Hepatocyte (in vitro differentiated cells): ENCODE measurements at regions not wholly inside any gene's neighbourhood (a gene's known extent, or its start where the extent isn't known, plus 50 kb on each side); places are given as distances from the start of the nearest gene placed in this dataset.

Experiments used
- DNase-seq: peaks from one replicate; pipeline ENCODE4 v3.0.0-alpha.2; 2016; ENCODE audit warnings: low spot score
- H2AFZ ChIP-seq: fragments of 200-600 bp; sonication (generic); 2 replicates; pipeline ENCODE4 v1.6.0; 2016; ENCODE audit warnings: antibody characterized with exemption, mild to moderate bottlenecking
- H3K27ac ChIP-seq: fragments of 200-600 bp; sonication (generic); 2 replicates; pipeline ENCODE4 v1.5.1; 2016; ENCODE audit warnings: mild to moderate bottlenecking
- H3K27me3 ChIP-seq: fragments of 200-600 bp; sonication (generic); 2 replicates; pipeline ENCODE4 v1.6.1; 2016
- H3K36me3 ChIP-seq: fragments of 200-600 bp; sonication (generic); replicated peaks from 2 replicates; pipeline ENCODE4 v1.5.1; 2016; ENCODE audit warnings: low read depth; ENCODE audit not compliant: insufficient read depth
- H3K4me1 ChIP-seq: fragments of 200-600 bp; sonication (generic); 2 replicates; pipeline ENCODE4 v1.5.1; 2016; ENCODE audit warnings: mild to moderate bottlenecking, moderate library complexity; ENCODE audit not compliant: insufficient read depth
- H3K4me2 ChIP-seq: fragments of 200-600 bp; sonication (generic); 2 replicates; pipeline ENCODE4 v1.6.0; 2016
- H3K4me3 ChIP-seq: fragments of 200-600 bp; sonication (generic); 2 replicates; pipeline ENCODE4 v1.5.1; 2016; ENCODE audit warnings: mild to moderate bottlenecking
- H3K79me2 ChIP-seq: fragments of 200-600 bp; sonication (generic); 2 replicates; pipeline ENCODE4 v1.6.0; 2017; ENCODE audit warnings: mild to moderate bottlenecking
- H3K9me2 ChIP-seq: fragments of 200-600 bp; sonication (generic); replicated peaks from 2 replicates; pipeline ENCODE4 v1.6.0; 2017; ENCODE audit warnings: mild to moderate bottlenecking; ENCODE audit not compliant: insufficient read depth
- H3K9me3 ChIP-seq: fragments of 200-600 bp; sonication (generic); 2 replicates; pipeline ENCODE4 v1.5.1; 2016; ENCODE audit warnings: low read depth, mild to moderate bottlenecking
- H4K20me1 ChIP-seq: fragments of 200-600 bp; sonication (generic); 2 replicates; pipeline ENCODE4 v1.6.0; 2016; ENCODE audit warnings: mild to moderate bottlenecking; ENCODE audit not compliant: insufficient read depth, poor library complexity, severe bottlenecking
- CTCF ChIP-seq: fragments of 200-600 bp; sonication (generic); IDR thresholded peaks from 2 replicates; pipeline ENCODE4 v1.5.1; 2016; ENCODE audit warnings: antibody characterized with exemption, mild to moderate bottlenecking; ENCODE audit not compliant: poor library complexity
- EZH2 ChIP-seq: fragments of 200-600 bp; sonication (generic); IDR thresholded peaks from 2 replicates; pipeline ENCODE4 v1.6.1; 2016; ENCODE audit warnings: antibody characterized with exemption, mild to moderate bottlenecking, borderline replicate concordance
- EZH2phosphoT487 ChIP-seq: fragments of 200-600 bp; sonication (generic); IDR thresholded peaks from one replicate; pipeline ENCODE4 v1.6.1; 2018; ENCODE audit warnings: antibody characterized with exemption, mild to moderate bottlenecking, low read depth, moderate library complexity; ENCODE audit not compliant: unreplicated experiment, severe bottlenecking
- WGBS: methylation state at CpG from one replicate; pipeline ENCODE4 v1.1.6; 2016; ENCODE audit warnings: low lambda C conversion rate; ENCODE audit errors: missing lambda C conversion rate; 5-methylcytosine and 5-hydroxymethylcytosine counted together

- H3K4me1 ChIP-seq, result no peaks in the 10 kb centered on the region
- no peaks in the 10 kb centered on the region for H3K9me2 ChIP-seq
- WGBS, result 75% methylated on average over 3 of the region's 3 CpGs
- no peaks in the 10 kb centered on the region for H3K79me2 ChIP-seq
- H2AFZ ChIP-seq, result no peak overlapping the region
- H3K27me3 ChIP-seq, result no peaks in the 10 kb centered on the region
- no peak overlapping the region for H3K4me2 ChIP-seq
- H3K27ac ChIP-seq, result no peak overlapping the region
- H4K20me1 ChIP-seq, result no peaks in the 10 kb centered on the region
- no peak for TF ChIP-seq EZH2
- no peak for TF ChIP-seq CTCF
- TF ChIP-seq EZH2phosphoT487, result no peak
- no peak overlapping the region for H3K4me3 ChIP-seq
- H3K36me3 ChIP-seq, result no peaks in the 10 kb centered on the region
- H3K9me3 ChIP-seq, result no peaks in the 10 kb centered on the region
- DNase-seq, result no peak
These were observed 147.8 kb upstream of the POGK start for GRCh38 chr1:166691476-166691875.

- H3K4me2 ChIP-seq, result no peak overlapping the region
- no peaks in the 10 kb centered on the region for H3K27me3 ChIP-seq
- H3K79me2 ChIP-seq, result no peaks in the 10 kb centered on the region
- H3K9me2 ChIP-seq, result no peaks in the 10 kb centered on the region
- no peaks in the 10 kb centered on the region for H4K20me1 ChIP-seq
- no peak for DNase-seq
- H3K4me3 ChIP-seq, result no peak overlapping the region
- no peaks in the 10 kb centered on the region for H3K4me1 ChIP-seq
- H3K36me3 ChIP-seq, result no peaks in the 10 kb centered on the region
- 70% methylated on average over 2 of the region's 2 CpGs for WGBS
- TF ChIP-seq EZH2 (no peak), CTCF (no peak), EZH2phosphoT487 (no peak)
- no peak overlapping the region for H3K27ac ChIP-seq
- no peak overlapping the region for H2AFZ ChIP-seq
- H3K9me3 ChIP-seq, result no peaks in the 10 kb centered on the region
These were observed 146.9 kb upstream of the POGK start for GRCh38 chr1:166692346-166692745.

- Histone ChIP-seq H3K27me3 (no peaks in the 10 kb centered on the region), H3K4me3 (no peak overlapping the region), H3K79me2 (no peaks in the 10 kb centered on the region), H3K4me1 (no peaks in the 10 kb centered on the region), H3K27ac (no peak overlapping the region), H4K20me1 (no peaks in the 10 kb centered on the region), H3K9me3 (no peaks in the 10 kb centered on the region), H3K36me3 (no peaks in the 10 kb centered on the region), H3K9me2 (no peaks in the 10 kb centered on the region), H3K4me2 (no peak overlapping the region), H2AFZ (no peak overlapping the region)
- WGBS, result 86% methylated on average over 4 of the region's 4 CpGs
- DNase-seq, result no peak
- TF ChIP-seq EZH2phosphoT487 (no peak), EZH2 (no peak), CTCF (no peak)
These were observed 146.1 kb upstream of the POGK start for GRCh38 chr1:166693158-166693557.
